ENCODE measurements at regions not wholly inside any gene's neighbourhood (a gene's known extent, or its start where the extent isn't known, plus 50 kb on each side); places are given as distances from the start of the nearest gene placed in this dataset.

DNA sequence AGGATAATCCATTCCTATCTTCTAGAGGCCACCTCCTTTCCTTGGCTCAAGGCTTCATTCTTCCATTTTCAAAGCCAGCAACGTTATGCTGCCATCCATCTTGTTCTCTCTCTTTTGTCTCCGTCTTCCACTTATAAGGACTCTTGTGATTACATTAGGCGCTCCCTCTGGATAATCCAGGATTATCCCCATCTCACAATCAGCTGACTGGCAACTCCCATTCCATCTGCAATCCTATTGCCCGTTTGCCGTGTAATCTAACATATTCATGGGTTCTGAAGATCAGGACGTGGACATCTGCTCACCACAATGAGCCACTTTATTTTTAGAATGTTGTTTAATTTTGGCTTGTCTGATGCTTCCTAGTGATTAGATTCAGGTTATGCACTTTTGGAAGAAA, 89.3 kb downstream of the EBNA1BP2 start:
- Histone ChIP-seq H3F3A (ENCODE audit: insufficient read depth) (no peaks in the 10 kb centered on the region), H3K9ac (no peak overlapping the region), H3K9me2 (ENCODE audit: insufficient read depth) (no peaks in the 10 kb centered on the region), H4K20me1 (ENCODE audit: insufficient read depth) (no peaks in the 10 kb centered on the region), H3K4me3 (no peak overlapping the region), H3K4me1 (ENCODE audit: insufficient read depth) (no peaks in the 10 kb centered on the region), H3K9me3 (ENCODE audit: low read depth) (no peaks in the 10 kb centered on the region), H3K4me2 (ENCODE audit: unreplicated experiment) (no peak overlapping the region), H3K79me2 (ENCODE audit: insufficient read depth) (no peaks in the 10 kb centered on the region), H2AFZ (no peak overlapping the region), H3K27me3 (replicated peaks; ENCODE audit: insufficient read depth) (peaks cover 3% of the 10 kb centered on the region; the same call in 1 of the 2 replicates), H3K36me3 (ENCODE audit: low read depth) (no peaks in the 10 kb centered on the region), H3K27ac (no peak overlapping the region)
- TF ChIP-seq EZH2 (IDR thresholded peaks at IDR 0.05; ENCODE audit: insufficient read depth, poor library complexity, severe bottlenecking) (no peak), EZH2phosphoT487 (IDR thresholded peaks at IDR 0.05; ENCODE audit: insufficient read depth, low read depth) (no peak)
- in situ Hi-C loops (cut with MboI) = loop anchor here (25.0 kb wide), 1 partner anchor 495 kb away; no protein-coding TSS in a partner anchor
- DNase-seq = no peak
- 42 to 48% methylated on average over 6 of the region's 6 CpGs for WGBS, 2 experiments (ENCODE audit: low coverage in 1 of 2, low lambda C conversion rate in 2 of 2, missing lambda C conversion rate in 2 of 2)

DNA sequence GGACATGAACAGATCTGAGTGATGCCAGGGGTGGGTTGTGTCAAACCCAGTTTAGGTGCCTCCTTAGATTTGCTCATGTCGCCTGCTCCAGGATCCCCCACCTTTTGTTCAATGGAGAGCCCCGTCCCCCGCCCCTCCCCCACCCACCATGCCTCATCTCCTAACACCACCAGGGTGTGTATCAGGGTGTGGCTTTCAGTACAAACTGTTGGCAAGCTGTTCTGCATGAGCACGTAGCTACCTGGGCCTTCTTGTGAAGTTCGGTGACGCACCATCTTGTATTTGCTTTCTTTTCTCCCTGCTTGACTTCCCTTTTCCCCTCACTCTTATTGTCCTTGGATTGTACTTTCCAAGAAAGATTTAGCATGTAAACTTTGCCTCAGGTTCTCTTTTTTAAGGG, 94.8 kb downstream of the EBNA1BP2 start:
- TF ChIP-seq EZH2phosphoT487 (IDR thresholded peaks at IDR 0.05; ENCODE audit: insufficient read depth, low read depth) = no peak
- no peak for TF ChIP-seq EZH2 (IDR thresholded peaks at IDR 0.05; ENCODE audit: insufficient read depth, poor library complexity, severe bottlenecking)
- Histone ChIP-seq H3K9ac (no peak overlapping the region), H3K27me3 (replicated peaks; ENCODE audit: insufficient read depth) (no peaks in the 10 kb centered on the region), H3K27ac (no peak overlapping the region), H3K4me1 (ENCODE audit: insufficient read depth) (no peaks in the 10 kb centered on the region), H3K79me2 (ENCODE audit: insufficient read depth) (no peaks in the 10 kb centered on the region), H3K4me2 (ENCODE audit: unreplicated experiment) (no peak overlapping the region), H3K36me3 (ENCODE audit: low read depth) (no peaks in the 10 kb centered on the region), H2AFZ (no peak overlapping the region), H3K9me2 (ENCODE audit: insufficient read depth) (no peaks in the 10 kb centered on the region), H4K20me1 (ENCODE audit: insufficient read depth) (no peaks in the 10 kb centered on the region), H3F3A (ENCODE audit: insufficient read depth) (no peaks in the 10 kb centered on the region), H3K4me3 (no peak overlapping the region), H3K9me3 (ENCODE audit: low read depth) (no peaks in the 10 kb centered on the region)
- DNase-seq = no peak
- 75 to 85% methylated on average over 6 of the region's 6 CpGs for WGBS, 2 experiments (ENCODE audit: low coverage in 1 of 2, low lambda C conversion rate in 2 of 2, missing lambda C conversion rate in 2 of 2)
- in situ Hi-C loops (cut with MboI) = loop anchor here (10.0 to 25.0 kb wide), 2 partner anchors 302 to 490 kb away; no protein-coding TSS in a partner anchor

DNA sequence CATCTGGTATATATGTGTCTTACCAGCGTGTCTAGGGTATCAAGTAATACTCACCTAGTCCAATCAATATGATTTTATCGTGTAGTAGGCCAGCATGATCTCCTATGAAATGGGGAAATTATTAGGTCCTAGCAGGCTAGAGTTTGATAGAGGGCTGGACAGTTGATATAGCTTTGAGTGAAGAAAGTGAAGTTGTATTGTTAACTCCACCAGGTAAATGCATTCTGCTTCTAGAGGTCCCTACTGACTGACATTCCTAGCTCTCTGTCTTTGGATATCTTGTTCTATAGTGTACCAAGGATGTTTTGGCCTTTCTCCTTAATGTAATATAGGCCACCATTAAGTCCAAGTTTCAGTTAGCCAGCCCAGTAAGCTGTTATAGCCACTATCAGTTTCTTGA, 97.4 kb downstream of the EBNA1BP2 start:
- Histone ChIP-seq H3K9me3 (ENCODE audit: low read depth) (no peaks in the 10 kb centered on the region), H3K4me2 (ENCODE audit: unreplicated experiment) (no peak overlapping the region), H3K4me3 (no peak overlapping the region), H3K79me2 (ENCODE audit: insufficient read depth) (no peaks in the 10 kb centered on the region), H4K20me1 (ENCODE audit: insufficient read depth) (no peaks in the 10 kb centered on the region), H3K27me3 (replicated peaks; ENCODE audit: insufficient read depth) (no peaks in the 10 kb centered on the region), H3K9me2 (ENCODE audit: insufficient read depth) (no peaks in the 10 kb centered on the region), H3K36me3 (ENCODE audit: low read depth) (no peaks in the 10 kb centered on the region), H2AFZ (no peak overlapping the region), H3F3A (ENCODE audit: insufficient read depth) (no peaks in the 10 kb centered on the region), H3K27ac (no peak overlapping the region), H3K4me1 (ENCODE audit: insufficient read depth) (no peaks in the 10 kb centered on the region), H3K9ac (no peak overlapping the region)
- TF ChIP-seq EZH2 (IDR thresholded peaks at IDR 0.05; ENCODE audit: insufficient read depth, poor library complexity, severe bottlenecking) (no peak), EZH2phosphoT487 (IDR thresholded peaks at IDR 0.05; ENCODE audit: insufficient read depth, low read depth) (no peak)
- no peak for DNase-seq
- 83 to 84% methylated on average over 2 of the region's 2 CpGs for WGBS, 2 experiments (ENCODE audit: low coverage in 1 of 2, low lambda C conversion rate in 2 of 2, missing lambda C conversion rate in 2 of 2)
- in situ Hi-C loops (cut with MboI) = loop anchor here (10.0 to 25.0 kb wide), 2 partner anchors 300 to 487 kb away; no protein-coding TSS in a partner anchor

- in situ Hi-C loops (cut with MboI) = loop anchor here (10.0 kb wide), 1 partner anchor 299 kb away; no protein-coding TSS in a partner anchor
- H3K27me3 ChIP-seq (replicated peaks; ENCODE audit: insufficient read depth) = no peaks in the 10 kb centered on the region
- H3K36me3 ChIP-seq (ENCODE audit: low read depth) = no peaks in the 10 kb centered on the region
- H3K79me2 ChIP-seq (ENCODE audit: insufficient read depth) = no peaks in the 10 kb centered on the region
- H3K4me2 ChIP-seq (ENCODE audit: unreplicated experiment) = no peak overlapping the region
- WGBS, 2 experiments (ENCODE audit: low coverage in 1 of 2, low lambda C conversion rate in 2 of 2, missing lambda C conversion rate in 2 of 2) = 71 to 82% methylated on average over 3 of the region's 3 CpGs
- no peak overlapping the region for H3K4me3 ChIP-seq
- no peaks in the 10 kb centered on the region for H3K9me3 ChIP-seq (ENCODE audit: low read depth)
- H3K9me2 ChIP-seq (ENCODE audit: insufficient read depth) = no peaks in the 10 kb centered on the region
- H4K20me1 ChIP-seq (ENCODE audit: insufficient read depth) = no peaks in the 10 kb centered on the region
- no peak overlapping the region for H3K27ac ChIP-seq
- H3F3A ChIP-seq (ENCODE audit: insufficient read depth) = no peaks in the 10 kb centered on the region
- H3K9ac ChIP-seq = no peak overlapping the region
- TF ChIP-seq EZH2phosphoT487 (IDR thresholded peaks at IDR 0.05; ENCODE audit: insufficient read depth, low read depth) = no peak
- no peak for TF ChIP-seq EZH2 (IDR thresholded peaks at IDR 0.05; ENCODE audit: insufficient read depth, poor library complexity, severe bottlenecking)
- no peak overlapping the region for H2AFZ ChIP-seq
- no peaks in the 10 kb centered on the region for H3K4me1 ChIP-seq (ENCODE audit: insufficient read depth)
- no peak for DNase-seq
Observed at GRCh38 chr1:43074244-43074643, 97.8 kb downstream of the EBNA1BP2 start.
